ENCODE measurements at regions not wholly inside any gene's neighbourhood (a gene's known extent, or its start where the extent isn't known, plus 50 kb on each side); places are given as distances from the start of the nearest gene placed in this dataset.

- no peaks in the 10 kb centered on the region for H3K36me3 ChIP-seq (replicated peaks)
- TF ChIP-seq CTCF (IDR thresholded peaks at IDR 0.05; ENCODE audit: low read depth, low read length, missing control alignments), result no peak
- no peak overlapping the region for H3K27ac ChIP-seq
- H3K27me3 ChIP-seq (replicated peaks), result no peaks in the 10 kb centered on the region
- no peak overlapping the region for H3K4me3 ChIP-seq (ENCODE audit: low read depth, low read length)
- in situ Hi-C loops (cut with HindIII; ENCODE audit: low pct_ligation_motif_present, low sequenced_read_pairs), result no loop called here
- DNase-seq, result no peak
These were observed 58.3 kb downstream of the CXCL12 start for GRCh38 chr10:44326474-44327030.

- no peak overlapping the region for H3K4me3 ChIP-seq (ENCODE audit: low read depth, low read length)
- H3K36me3 ChIP-seq (replicated peaks), result no peaks in the 10 kb centered on the region
- in situ Hi-C loops (cut with HindIII; ENCODE audit: low pct_ligation_motif_present, low sequenced_read_pairs), result no loop called here
- H3K27ac ChIP-seq, result no peak overlapping the region
- no peak for TF ChIP-seq CTCF (IDR thresholded peaks at IDR 0.05; ENCODE audit: low read depth, low read length, missing control alignments)
- H3K27me3 ChIP-seq (replicated peaks), result no peaks in the 10 kb centered on the region
- no peak for DNase-seq
These were observed 59.1 kb downstream of the CXCL12 start for GRCh38 chr10:44325596-44326307.

- no peak for TF ChIP-seq CTCF (IDR thresholded peaks at IDR 0.05; ENCODE audit: low read depth, low read length, missing control alignments)
- DNase-seq, result no peak
- Histone ChIP-seq H3K36me3 (replicated peaks) (no peaks in the 10 kb centered on the region), H3K4me3 (ENCODE audit: low read depth, low read length) (no peak overlapping the region), H3K27ac (no peak overlapping the region), H3K27me3 (replicated peaks) (no peaks in the 10 kb centered on the region)
- in situ Hi-C loops (cut with HindIII; ENCODE audit: low pct_ligation_motif_present, low sequenced_read_pairs), result no loop called here
These were observed 59.7 kb downstream of the CXCL12 start for GRCh38 chr10:44325157-44325556.

GRCh38 chr10:44323838-44324237 lies 61.1 kb downstream of the CXCL12 start:
- Histone ChIP-seq H3K36me3 (replicated peaks) (no peaks in the 10 kb centered on the region), H3K27ac (no peak overlapping the region), H3K27me3 (replicated peaks) (no peaks in the 10 kb centered on the region), H3K4me3 (ENCODE audit: low read depth, low read length) (no peak overlapping the region)
- no peak for TF ChIP-seq CTCF (IDR thresholded peaks at IDR 0.05; ENCODE audit: low read depth, low read length, missing control alignments)
- DNase-seq, result no peak
- in situ Hi-C loops (cut with HindIII; ENCODE audit: low pct_ligation_motif_present, low sequenced_read_pairs), result loop anchor here (25.0 kb wide), 1 partner anchor 637 kb away; no protein-coding TSS in a partner anchor

- Histone ChIP-seq H3K36me3 (replicated peaks) (no peaks in the 10 kb centered on the region), H3K27ac (no peak overlapping the region), H3K27me3 (replicated peaks) (no peaks in the 10 kb centered on the region), H3K4me3 (ENCODE audit: low read depth, low read length) (no peak overlapping the region)
- DNase-seq, result no peak
- no peak for TF ChIP-seq CTCF (IDR thresholded peaks at IDR 0.05; ENCODE audit: low read depth, low read length, missing control alignments)
- in situ Hi-C loops (cut with HindIII; ENCODE audit: low pct_ligation_motif_present, low sequenced_read_pairs), result loop anchor here (25.0 kb wide), 1 partner anchor 635 kb away; no protein-coding TSS in a partner anchor
These were observed 62.8 kb downstream of the CXCL12 start for GRCh38 chr10:44322137-44322536.

All from brain microvascular endothelial cell (primary cell).